HG03565 (cell line): ENCODE measurements at regions not wholly inside any gene's neighbourhood (a gene's known extent, or its start where the extent isn't known, plus 50 kb on each side); places are given as distances from the start of the nearest gene placed in this dataset.
"Not testable (repeated sequence)": the region's sequence is repeated elsewhere in the genome, so short reads cannot be mapped to it uniquely, and the experiment has no call there.

ENCODE experiments used
- ATAC-seq: cut with Tn5 transposase; IDR thresholded peaks from one replicate; pipeline ENCODE4 v1.9.1; 2021; ENCODE audit warnings: mild to moderate bottlenecking, moderate library complexity; ENCODE audit not compliant: unreplicated experiment

- ATAC-seq: no peak
Measured at GRCh38 chr21:27571706-27572105, 604.8 kb upstream of the ADAMTS5 start.

DNA sequence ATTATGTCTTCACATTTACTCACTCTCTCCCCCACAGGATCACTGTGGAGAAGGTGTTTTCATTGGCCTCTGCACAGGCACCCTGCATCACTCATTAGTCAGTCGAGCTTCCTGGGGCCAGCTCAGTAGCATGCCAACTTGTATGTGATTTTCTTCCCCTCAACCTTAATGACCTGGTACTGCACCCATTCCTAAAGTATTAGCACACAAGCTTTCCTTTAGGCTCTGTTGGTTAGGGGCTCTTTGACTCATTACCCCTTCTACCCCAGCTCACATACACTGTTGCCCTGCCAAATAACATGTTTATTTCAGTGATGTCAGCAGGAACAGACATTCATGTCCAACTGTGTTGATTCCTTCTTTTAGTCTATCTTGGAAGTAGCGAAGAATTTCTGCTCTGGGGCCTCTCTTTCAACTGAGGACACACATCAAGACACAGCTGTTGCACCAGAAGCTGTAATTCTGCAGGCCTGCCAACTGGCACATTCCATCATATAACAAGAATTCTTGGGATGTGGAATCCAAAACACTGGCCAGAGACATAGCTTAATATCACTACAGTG is 603.5 kb upstream of the ADAMTS5 start:
- no peak for ATAC-seq

DNA sequence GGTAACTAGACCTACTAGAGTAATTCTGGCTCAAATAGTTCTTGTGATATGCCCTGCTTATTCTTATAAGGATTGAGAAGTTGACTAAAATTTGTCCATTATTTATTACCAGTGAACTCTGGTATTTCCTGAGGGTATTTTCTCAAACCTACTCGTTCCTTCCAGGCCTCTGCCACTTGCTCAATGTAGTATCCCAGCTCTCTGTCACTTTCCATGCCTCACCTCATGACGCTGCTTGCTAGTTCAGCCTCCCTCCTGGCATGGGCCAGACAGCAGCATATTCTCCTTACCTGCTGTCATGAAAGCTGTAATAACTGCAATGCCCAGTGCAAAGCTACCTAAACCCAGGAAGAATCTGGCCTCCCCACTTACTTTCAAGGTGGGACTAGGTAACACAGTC is 602.9 kb upstream of the ADAMTS5 start:
- ATAC-seq: no peak

DNA sequence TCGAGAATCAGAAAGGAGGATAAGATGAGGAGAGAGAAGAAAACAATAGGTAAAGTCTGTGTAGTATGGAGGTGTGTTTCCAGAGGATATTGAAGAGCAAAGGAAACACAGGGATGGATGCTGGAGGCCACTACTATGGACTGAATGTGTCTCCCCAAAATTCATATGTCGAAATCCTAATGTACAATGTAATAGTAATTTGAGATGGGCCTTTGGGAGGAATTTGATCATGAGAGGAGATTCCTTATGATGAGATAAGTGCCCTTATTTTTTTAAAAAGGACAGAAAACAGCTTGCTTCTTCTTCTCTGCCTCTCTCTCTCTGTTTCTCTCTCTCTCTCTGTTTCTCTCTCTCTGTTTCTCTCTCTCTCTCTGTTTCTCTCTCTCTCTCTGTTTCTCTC is 602.2 kb upstream of the ADAMTS5 start:
- no peak for ATAC-seq

- ATAC-seq: no peak
Measured at GRCh38 chr21:27567381-27567780, 600.5 kb upstream of the ADAMTS5 start.

- ATAC-seq: no peak
Measured at GRCh38 chr21:27566521-27566920, 599.6 kb upstream of the ADAMTS5 start.

GRCh38 chr21:27565364-27565763 is 598.5 kb upstream of the ADAMTS5 start:
- no peak for ATAC-seq

- no peak for ATAC-seq
Measured at GRCh38 chr21:27564684-27565301, 597.9 kb upstream of the ADAMTS5 start.

GRCh38 chr21:27562303-27562702 is 595.4 kb upstream of the ADAMTS5 start:
- ATAC-seq: no peak

- no peak for ATAC-seq
Measured at GRCh38 chr21:27561116-27561515, 594.2 kb upstream of the ADAMTS5 start.

GRCh38 chr21:27557356-27557755 is 590.5 kb upstream of the ADAMTS5 start:
- ATAC-seq: no peak

- ATAC-seq: no peak
Measured at GRCh38 chr21:27555996-27556395, 589.1 kb upstream of the ADAMTS5 start.

DNA sequence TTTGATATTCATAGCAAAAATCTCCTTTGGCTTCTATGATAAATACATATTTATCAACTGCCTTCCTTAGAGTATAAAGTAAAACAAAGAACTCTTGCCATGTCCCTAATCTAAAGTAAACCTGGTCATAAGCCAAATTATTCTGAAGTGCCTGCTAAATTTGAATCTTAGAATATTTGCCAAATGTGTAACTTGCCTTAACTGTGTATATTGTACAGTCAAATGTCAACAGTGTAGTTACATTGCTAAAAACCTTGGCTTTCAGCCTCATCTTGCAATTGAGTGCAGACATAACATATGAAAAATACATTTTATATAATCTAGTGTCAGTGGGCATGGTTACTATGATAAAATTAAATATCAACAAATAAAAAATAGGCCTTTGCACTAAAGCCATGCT is 583.4 kb upstream of the ADAMTS5 start:
- no peak for ATAC-seq

GRCh38 chr21:27548486-27548885 is 581.6 kb upstream of the ADAMTS5 start:
- ATAC-seq: no peak

DNA sequence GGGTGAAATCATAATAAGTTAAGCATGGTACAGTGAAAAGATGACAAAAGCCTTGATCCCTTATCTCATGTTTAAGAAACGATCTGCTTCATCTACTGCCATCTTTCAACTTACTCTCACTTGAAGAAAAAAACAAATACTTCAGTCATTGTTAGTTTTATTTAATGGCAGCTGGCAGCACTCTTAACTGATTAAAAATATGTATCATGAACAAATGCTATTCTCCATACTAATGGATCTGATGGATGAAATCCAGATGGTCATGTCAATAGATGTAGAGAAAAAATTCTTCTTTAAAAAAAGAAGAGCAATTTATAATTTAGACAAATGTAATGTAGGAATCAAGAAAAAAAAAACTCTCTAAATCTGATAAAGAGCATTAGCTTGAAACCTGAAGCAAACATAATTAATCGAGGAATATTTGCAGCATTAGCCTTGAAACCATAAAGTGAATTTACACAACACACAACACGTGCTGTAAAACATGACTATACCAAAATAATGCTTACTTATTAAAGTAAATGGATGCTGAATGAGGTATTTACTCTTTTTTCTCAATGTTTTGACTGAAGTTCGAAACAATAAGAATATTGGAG is 579.0 kb upstream of the ADAMTS5 start:
- no peak for ATAC-seq

DNA sequence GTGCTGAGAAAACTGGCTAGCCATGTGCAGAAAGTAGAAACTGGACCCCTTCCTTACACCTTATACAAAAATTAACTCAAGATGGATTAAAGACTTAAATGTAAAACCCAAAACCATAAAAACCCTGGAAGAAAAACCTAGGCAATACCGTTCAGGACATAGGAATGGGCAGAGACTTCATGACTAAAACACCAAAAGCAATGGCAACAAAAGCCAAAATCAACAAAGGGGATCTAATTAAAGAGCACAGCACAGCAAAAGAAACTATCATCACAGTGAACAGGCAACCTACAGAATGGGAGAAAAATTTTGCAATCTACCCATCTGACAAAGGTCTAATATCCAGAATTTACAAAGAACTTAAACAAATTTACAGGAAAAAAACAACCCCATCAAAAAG is 575.2 kb upstream of the ADAMTS5 start:
- not testable (repeated sequence) for ATAC-seq

DNA sequence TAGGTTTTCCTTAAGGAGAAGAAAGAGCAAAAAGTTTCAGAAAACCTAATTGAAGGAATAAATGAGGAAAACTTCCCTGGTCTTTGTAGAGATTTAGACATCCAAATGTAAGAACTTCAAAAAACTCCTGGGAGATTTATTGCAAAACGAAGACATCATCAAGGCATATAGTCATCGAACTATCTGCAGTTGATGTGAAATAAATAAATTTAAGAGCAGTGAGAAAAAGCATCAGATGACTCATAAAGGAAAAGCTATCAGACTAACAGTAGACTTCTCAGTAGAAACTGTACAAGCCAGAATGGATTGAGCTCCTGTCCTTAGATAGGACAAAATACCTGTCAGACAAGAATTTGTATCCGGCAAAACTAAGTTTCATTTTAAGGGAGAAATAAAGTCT is 569.4 kb upstream of the ADAMTS5 start:
- ATAC-seq: no peak

GRCh38 chr21:27535188-27535587 is 568.3 kb upstream of the ADAMTS5 start:
- ATAC-seq: no peak

DNA sequence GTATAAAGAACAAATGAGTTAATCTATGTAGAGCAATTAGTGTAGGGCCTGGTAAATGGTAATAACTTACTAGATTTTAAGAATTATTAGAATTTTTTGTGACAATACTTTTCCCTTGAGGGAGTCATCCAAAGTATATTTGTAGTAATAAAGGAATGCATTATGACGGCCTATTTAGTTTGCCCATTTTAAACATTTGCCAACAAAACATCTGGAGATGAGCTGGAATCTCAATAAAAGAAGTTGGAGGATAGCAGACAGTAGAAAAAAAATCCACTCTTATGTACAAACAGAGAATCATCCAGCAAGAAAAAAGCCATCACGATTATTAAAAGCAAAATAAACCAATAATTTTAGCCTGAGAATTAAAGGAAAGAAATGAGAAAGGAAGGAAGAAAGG is 567.3 kb upstream of the ADAMTS5 start:
- ATAC-seq: no peak

- ATAC-seq: no peak
Measured at GRCh38 chr21:27532076-27532475, 565.2 kb upstream of the ADAMTS5 start.

- no peak for ATAC-seq
Measured at GRCh38 chr21:27528697-27529096, 561.8 kb upstream of the ADAMTS5 start.

- ATAC-seq: no peak
Measured at GRCh38 chr21:27526451-27526850, 559.6 kb upstream of the ADAMTS5 start.

- ATAC-seq: no peak
Measured at GRCh38 chr21:27525780-27526179, 558.9 kb upstream of the ADAMTS5 start.
